Putamen (tissue), 1 donor: ENCODE measurements at regions not wholly inside any gene's neighbourhood (a gene's known extent, or its start where the extent isn't known, plus 50 kb on each side); places are given as distances from the start of the nearest gene placed in this dataset.

ENCODE experiments used
- DNase-seq: peaks from one replicate; pipeline ENCODE4 v3.0.0-alpha.2; 2016; ENCODE audit warnings: low spot score

DNA sequence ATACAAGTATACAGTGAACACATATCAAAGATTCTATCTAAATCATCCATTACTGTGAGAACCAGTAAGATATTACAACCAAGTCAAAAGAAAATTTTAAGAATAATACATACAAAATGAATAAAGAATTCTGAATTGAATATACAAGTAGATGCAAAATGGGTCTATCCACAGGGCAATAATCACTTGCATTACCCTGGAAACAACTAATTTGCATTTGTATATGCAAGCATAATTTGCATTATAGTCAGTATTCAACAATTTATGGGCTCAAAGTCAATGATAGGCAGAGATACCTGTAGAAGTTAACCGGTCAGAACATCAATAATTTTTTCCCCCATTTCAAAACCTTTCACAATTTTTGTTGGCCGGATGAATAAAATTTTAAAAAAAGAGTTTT, 512.2 kb upstream of the ALCAM start:
- DNase-seq: no peak

DNA sequence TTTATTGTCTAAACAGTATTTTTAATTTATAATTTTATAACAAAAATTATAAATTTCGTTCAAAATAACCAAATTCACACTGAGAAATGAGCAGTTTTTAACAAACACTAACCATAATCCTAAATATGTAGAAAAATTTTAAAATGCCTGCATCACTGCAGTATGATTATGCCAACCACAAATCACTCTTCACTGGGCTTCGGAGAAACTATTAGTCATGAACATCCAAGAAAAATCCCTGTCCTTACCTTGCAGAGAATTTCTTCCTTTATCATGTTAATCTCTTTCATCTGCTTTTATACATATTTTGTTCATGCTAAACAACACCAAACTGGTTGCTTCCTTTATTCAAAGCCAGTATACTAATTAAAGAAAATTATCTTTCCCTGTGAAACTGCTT, 511.0 kb upstream of the ALCAM start:
- DNase-seq: no peak

DNA sequence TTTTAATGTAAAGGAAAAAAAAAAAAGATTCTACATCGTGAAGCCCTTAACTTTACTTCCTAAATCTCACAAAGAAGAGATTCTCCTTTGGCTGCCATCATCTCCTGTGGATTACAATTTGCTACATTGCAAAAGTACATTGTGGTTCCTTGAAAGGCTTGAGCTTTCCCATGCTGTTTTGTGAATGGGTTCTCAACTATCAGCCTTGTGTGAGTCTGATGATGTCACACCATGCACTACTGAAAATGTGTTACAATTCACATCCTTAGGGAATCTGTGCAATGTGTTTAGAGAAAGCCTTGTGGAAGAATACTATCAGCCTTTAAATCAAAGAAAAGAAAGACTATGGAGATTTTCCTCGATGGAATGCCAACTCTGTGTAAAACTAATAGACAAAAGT, 510.0 kb upstream of the ALCAM start:
- no peak for DNase-seq

DNA sequence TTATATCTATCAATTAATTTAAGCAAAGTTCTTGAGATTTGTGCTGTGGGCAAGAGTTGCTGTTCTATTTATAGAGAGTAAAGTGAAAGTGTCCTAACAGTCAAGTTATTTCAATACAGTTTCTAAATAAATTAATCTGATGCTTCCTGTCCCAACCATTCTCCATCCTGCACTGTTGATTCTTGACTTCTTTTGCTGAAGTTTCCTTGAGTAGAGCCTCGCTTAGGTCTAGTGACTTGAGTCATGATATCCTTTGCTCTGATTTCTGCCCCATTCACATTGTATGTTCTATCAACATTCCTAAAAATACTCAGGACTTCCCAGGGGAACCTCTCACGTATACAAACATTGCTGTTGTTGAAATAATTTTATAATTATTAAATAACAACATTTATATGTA, 498.4 kb upstream of the ALCAM start:
- no peak for DNase-seq

DNA sequence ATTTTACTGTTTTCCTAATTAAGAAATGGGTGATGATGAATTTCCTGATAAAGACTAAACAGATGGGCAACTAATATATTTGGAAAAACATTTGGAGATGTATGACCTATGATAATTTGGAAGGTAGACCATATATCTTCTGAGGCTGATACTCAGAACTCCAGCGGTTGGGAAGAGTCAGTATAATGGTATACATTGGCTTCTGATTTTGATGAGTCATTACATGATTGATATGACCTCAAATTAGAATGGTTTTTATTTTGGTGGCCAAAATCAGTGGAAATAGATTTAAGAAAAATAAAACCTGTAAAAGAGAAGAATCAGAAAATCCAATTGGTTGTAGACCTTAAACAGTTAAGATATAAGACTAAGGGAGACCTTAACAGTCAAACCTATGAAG, 496.4 kb upstream of the ALCAM start:
- DNase-seq: no peak

DNA sequence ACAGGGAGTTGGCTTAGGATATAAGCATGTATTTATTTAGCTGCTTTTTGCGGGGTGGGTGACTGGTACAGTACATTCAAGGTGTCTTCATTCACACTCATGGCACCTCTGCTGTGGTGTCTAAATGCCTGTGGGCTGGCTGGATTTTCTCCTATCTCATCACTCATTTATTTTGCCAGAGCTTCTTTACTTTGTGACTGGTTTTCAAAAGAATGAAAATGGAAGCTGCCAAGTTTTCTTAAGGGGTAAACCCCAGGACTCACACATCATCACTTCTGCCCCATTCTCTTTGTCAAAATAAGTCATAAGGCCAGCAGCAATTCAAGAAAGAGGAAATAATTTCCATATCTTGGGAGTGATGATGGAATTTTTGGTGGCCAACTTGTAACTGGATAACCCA, 493.4 kb upstream of the ALCAM start:
- DNase-seq: no peak

DNA sequence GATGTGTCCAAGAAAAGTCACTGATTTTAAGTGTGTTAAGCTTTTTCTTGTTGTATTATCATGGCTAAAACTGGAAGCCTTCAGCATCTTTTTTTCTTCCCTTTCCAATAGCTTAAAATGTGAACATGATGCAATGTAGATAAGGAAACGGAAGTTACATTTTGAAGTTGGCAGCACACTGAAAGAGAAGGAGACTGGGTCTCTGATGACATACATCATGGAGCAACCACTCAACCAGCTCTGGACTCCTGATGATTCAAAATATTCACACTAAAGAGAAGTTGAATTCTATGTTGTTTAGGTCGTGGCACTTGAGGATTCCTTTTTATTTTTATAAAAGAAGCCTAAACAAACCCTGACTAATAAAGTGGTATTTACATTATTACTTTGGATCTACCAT, 488.3 kb upstream of the ALCAM start:
- no peak for DNase-seq

DNA sequence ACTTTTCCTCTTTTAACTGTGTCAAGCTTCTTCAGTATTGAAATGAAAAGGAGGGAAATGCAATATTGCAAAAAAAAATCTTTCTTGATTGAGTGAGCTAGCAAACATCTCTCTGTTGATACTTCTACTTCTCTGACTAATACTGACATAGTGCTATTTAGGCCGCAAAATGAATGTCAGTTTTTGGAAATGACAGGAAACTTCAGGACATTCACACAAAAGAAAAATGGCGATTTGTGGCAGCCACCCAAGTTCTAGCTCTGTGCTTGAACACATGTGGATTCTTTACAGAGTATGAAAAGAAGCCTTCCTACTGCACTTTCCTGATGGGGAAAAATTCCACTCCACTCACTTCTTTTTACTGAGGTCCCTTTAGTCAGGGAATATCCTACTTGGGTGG, 486.8 kb upstream of the ALCAM start:
- no peak for DNase-seq

DNA sequence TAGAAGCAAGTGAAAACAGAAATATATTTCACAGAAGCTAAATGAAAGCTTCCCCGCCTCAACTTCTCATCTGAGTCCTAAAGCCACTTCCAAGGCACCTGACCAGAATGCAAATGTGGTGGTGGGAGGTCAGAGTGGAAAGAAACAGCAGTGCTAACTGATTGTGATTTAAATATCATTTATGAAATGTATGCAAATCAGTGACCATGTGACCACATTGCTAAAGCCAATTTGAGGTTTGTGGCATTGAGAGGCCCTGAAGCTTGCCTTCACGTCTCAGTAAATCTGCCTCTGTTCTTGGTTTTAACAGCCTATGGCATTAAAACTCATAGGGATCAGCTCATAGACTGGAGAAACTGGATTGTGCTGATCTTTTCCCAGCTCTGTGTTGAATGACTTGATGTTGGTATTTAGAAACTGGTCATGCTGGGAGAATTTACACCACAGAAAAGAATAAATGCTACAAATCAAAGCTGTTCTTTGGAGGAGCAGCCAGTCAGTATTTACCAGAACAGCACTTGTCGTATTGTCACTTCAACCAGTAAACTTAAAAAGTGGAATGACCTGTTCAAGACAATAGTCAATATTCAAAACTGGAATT, 481.4 kb upstream of the ALCAM start:
- DNase-seq: no peak

DNA sequence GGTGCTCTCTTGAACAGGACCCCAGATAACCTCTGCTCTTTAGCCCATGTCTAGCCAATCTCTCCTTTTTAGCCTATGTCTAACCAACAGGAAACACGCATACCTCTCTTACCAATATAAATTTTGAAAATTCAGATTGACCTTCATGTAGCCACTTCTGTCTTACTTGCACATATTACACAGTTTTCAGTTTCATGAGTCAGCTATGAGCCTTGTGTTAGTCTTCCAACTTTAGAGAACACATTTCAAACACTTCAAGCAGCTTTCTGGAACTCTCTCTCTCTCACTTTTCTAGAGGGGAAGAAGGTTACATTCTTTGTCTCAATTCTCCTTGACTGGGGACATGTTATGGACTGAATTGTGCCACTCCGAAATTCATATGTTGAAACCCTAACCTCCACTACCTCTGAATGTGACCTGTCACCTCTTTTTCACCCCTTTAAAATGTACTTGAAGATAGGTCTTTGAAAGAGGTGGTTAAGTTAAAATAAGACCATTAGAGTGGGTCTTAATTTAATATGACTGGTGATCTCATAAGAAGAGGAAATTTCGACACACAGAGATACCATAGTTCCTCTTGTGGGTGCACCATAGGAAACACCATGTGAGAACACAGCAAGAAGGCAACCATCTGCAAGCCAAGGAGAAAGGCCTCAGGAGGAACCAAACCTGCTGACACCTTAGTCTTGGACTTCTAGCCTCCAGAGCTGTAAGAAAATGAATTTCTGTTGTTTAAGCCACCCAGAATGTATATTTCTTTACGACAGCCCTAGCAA, 480.3 kb upstream of the ALCAM start:
- no peak for DNase-seq

DNA sequence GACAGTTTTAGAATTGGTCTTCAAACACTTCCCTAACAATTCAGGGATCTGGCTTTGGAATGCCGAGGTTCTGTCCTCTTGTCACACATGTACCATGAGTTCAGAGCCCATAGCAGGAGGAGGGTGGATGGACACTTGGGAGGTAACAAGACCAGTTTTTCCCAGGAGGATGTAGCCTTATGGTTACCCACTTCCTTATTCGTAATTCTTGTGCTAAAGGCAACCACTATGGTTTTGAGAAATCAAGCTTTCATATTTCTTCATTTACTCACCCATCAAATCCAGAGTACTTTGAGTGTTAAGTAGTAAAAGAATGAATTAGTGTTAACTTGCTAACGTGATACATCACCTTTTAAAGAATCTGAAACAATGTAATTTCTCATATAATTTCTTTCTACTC, 479.6 kb upstream of the ALCAM start:
- no peak for DNase-seq

DNA sequence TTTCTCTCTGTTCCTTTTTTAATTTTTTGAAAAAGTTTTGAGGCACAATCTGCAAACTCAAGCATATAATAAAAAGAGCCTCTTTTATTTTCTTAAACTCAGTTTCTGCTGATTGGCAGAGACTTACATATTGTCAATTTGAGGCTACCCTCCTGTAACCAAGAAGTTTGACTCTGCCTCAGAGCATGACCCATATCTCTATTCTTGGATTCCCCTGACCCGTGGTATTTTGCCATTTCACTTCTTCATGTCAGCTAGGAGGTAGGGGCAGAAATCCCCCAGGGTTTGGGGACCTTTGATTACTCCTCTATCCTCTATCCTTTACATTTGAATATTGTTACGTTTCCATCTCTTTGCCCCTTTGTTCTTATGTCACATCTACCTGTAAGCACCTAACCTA, 479.1 kb upstream of the ALCAM start:
- no peak for DNase-seq

DNA sequence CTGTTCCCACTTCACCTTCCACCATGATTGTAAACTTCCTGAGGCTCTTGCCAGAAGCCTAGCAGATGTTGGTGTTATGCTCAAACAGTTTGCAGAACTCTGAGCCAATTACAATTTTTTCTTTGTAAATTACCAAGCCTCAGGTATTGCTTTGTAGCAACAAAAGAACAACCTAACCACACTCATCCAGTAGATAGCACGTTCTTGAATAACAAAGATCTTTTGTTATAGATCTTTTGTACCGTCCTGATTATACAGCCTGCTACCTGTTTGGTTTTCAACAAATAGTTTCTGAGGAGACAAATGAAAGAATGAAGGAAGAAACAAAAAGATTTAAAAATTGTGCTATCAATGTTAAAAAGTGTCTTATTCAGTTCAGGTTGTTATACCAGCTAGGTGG, 474.7 kb upstream of the ALCAM start:
- DNase-seq: no peak

DNA sequence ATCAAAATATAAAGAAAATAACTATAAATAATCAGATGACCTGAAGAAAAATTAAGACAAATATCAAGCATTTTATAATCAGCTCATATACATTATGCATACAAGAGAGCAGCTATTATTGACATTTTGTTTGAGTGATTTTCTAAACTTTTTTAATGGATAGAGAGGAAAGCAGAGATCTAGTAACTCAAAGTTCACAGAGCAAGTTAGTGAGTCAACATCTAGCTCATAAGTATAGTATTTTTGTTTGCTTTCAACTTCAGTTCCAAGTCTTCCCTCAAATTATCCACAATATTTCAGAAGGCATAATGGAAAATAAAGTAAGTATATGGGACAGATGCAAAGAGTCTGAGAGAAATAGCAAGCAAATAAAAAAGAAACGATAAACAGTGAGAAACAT, 470.1 kb upstream of the ALCAM start:
- no peak for DNase-seq

DNA sequence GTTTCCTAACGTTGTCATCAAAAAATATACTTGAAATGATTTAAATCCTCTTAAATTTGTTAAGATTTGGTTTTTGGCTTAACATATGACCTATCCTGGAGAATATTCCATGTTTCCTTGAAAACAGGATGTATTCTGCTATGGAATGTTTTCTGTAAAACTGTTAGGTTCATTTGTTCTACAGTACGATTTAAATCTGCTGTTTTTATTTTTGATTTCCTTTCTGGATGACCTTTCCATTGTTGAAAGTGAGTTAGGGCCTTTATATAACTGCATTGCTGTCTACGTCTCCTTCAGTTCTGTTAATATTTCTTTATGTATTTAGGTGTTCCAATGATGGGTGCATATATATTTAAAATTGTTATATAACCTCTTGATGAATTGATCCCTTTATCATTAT, 465.3 kb upstream of the ALCAM start:
- DNase-seq: no peak

DNA sequence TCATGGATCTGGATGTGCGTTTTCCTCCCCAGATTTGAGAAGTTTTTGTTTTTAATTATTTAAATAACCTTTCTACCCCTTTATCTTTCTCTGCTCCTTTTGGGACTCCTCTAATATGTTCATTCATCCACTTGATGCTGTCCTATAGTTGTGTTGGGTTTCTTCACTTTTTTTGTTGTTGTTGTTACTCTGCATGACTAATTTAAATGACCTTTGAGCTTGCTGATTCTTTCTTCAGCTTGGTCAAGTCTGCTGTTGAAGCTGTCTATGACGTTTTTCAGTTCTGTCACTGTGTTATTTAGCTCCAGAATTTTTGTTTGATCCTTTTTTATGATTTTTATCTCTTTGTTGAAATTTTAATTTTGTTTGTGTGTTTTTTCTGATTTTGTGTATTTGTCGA, 463.6 kb upstream of the ALCAM start:
- DNase-seq: no peak

DNA sequence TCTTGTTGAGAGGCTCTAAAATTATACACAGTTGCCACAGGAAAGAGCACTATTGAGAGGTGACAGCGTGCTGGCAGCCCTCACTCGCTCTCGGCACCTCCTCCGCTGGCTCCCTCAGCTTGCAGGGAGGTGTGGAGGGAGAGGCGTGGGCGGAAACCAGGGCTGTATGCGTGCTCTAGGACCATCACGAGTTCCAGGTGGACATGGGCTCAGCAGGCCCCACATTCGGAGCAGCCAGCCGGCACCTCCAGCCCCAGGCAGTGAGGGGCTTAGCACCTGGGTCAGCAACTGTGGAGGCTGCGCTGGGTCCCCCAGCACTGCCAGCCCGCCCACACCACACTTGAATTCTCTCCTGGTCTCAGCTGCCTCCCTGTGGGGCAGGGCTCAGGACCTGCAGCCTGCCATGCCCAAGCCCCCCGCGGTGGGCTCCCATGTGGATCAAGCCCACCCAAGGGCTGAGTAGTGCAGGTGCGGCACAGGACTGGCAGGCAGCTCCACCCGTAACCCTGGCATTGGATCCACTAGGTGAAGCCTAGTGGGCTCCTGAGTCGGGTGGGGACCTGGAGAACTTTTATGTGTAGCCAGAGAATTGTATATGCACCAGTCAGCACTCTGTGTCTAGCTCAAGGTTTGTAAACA, 460.6 kb upstream of the ALCAM start:
- DNase-seq: no peak

DNA sequence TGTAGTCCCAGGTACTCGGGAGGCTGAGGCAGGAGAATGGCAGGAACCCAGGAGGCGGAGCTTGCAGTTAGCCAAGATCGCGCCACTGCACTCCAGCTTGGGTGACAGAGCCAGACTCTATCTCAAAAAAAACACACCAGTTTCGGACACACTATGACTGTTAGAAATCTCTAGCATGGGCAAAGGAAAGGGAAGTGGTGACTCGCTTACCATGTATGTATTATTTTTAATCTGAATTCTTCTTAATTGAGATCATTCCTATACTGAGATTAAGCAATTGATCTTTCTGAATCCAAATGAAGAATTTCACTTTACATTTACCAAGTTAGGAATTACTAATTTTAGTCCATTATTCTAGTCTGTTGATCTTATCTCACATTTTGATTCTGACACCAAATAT, 459.2 kb upstream of the ALCAM start:
- no peak for DNase-seq

DNA sequence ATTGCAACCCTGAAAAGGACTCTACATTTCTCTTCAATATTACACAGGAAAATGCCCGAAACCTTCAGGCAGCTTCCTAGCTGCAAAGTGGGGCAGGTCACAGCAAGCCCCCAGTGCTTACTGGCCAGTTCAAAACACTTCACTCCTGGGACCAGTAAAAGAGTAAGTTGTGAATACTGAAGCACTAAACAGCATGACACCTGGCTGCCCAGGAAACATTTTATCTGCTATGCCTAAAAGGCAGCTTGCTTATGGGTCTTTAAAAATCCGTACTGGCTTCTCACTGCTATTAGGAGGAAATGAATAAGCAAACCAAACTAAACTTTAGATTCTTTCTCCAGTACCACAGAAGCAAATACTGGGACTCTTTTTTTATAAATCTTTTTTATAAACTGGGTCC, 457.9 kb upstream of the ALCAM start:
- DNase-seq: no peak

DNA sequence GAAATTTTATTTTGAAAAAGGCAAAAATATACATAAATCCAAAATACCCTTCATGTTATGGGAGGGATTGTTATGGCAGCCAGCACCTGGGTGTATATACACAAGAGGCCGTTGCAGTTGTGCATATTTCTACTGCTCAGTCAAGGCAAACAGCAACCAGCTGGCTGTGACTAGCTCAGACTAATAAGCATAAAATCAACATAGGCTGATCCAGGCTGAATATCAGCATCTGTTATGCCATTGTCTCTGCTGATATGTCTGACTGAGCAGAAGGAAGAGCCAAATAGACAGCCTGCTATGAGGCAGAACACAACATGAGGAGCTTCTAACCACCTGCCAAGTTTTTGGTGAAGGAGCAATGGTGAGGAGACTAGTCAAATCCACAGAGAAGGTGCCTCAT, 457.5 kb upstream of the ALCAM start:
- no peak for DNase-seq

DNA sequence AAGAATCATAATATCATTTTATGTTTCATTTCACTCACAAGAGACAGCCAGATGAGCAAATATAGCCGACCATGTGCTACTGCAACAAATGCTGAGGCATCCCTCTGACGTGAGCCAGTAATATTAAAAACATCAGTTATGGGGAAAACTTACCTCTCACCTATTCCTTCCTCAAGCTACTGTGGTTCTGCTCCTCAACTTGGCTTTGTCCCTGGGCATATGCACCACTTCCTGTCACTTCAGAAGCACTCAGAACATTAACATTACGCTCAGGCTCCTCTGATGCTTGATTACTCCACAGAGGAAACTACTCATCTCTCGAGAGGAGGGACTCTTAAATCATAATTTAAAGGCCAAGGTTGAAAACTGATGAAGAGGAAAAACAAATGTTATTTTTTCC, 457.0 kb upstream of the ALCAM start:
- no peak for DNase-seq

DNA sequence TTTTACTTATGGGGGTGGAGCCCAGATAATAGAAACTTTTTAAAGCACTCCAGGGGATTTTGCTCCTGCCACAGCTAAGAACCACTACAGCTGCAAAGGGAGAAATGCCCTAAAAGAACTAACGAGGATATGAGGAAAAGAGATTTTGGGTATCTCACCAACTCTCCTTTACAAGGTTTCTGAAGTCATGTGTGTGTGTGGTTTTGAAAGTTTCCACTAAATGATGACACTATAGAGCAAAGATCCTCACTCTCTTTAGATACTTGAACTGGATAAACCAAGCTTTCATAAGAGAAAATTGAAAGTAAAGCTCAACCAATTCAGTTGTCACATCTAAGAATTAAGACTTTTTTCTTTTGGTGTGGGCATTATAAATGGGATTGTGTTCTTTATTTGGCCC, 455.3 kb upstream of the ALCAM start:
- DNase-seq: no peak

DNA sequence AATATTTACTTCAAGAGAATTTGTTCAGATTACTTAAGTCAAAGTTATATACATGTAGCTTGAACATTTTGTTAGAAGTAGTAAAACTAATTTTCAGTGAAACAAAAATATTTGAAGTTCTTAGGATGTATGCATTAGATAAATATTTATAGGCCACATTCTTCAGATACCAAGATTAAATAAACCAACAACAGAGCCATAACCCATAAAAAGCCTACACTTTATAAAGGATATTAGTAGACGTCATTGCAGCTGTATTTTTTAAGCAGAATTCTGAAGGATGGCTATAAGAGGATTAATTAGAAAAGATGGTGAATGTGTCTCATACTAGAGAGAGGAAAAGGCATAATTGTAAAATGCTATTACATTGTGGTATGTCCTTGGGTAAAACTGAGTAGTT, 449.7 kb upstream of the ALCAM start:
- DNase-seq: no peak

DNA sequence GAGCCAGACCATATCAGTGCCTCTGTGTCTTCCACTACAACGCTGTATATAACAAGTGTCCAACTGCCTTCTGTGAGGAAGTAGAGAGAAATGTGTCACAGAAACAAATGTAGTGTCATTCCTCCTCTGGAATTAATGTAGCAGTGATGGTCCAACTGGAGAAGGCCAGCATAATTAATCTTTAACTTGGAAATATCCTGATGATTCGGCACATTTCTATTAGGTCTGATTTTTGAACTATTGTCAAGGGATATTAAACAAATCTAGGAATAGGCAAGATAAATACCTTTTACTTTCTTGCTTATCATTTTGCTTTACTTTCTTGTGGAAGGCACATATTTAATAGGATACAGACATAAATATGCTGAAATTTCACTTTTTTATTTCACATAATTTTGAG, 446.2 kb upstream of the ALCAM start:
- DNase-seq: no peak
